GM19452 (cell line): ENCODE measurements at regions not wholly inside any gene's neighbourhood (a gene's known extent, or its start where the extent isn't known, plus 50 kb on each side); places are given as distances from the start of the nearest gene placed in this dataset.
"Not testable (repeated sequence)": the region's sequence is repeated elsewhere in the genome, so short reads cannot be mapped to it uniquely, and the experiment has no call there.

Source experiments
- ATAC-seq: cut with Tn5 transposase; IDR thresholded peaks from one replicate; pipeline ENCODE4 v1.9.1; 2021; ENCODE audit not compliant: unreplicated experiment

DNA sequence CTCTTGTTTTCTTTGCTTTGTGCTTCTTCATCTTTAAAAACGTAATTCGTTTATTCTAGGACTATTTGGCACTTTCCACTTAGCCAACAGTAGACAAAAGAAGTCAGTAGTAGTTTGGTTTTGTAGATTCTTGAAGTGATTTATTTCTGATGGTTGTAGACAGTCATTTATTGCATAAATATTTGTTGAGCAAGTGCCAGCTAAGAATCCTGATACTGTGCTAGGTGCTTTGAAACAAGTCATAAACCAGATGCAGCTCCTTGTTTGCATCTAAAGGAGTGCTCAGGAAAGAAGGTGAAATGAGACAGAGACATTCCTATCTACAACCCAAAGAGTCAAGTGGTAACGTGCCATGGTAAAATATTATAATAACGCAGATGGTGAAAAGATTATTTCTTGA lies 469.1 kb downstream of the GJA1 start:
- ATAC-seq, result no peak

DNA sequence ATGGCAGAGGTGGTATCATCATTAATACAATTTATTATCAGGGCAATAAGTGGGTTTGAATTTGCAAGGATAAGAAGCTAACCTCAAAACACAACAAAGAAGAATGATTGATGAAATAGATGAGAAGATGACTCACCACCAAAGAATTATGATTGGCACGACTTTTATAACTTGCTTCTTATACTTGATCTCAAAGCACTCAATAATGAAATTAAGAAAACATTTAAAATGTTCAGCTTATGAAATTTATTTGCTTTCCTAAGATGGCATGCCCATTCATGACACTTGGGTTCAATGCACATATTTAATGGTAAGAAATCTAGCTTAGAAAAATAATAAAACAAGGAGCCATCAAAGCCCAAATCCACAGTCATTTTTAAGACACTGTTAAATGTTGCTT lies 477.5 kb downstream of the GJA1 start:
- no peak for ATAC-seq

- no peak for ATAC-seq
Observed at GRCh38 chr6:121917263-121917829, 481.9 kb downstream of the GJA1 start.

DNA sequence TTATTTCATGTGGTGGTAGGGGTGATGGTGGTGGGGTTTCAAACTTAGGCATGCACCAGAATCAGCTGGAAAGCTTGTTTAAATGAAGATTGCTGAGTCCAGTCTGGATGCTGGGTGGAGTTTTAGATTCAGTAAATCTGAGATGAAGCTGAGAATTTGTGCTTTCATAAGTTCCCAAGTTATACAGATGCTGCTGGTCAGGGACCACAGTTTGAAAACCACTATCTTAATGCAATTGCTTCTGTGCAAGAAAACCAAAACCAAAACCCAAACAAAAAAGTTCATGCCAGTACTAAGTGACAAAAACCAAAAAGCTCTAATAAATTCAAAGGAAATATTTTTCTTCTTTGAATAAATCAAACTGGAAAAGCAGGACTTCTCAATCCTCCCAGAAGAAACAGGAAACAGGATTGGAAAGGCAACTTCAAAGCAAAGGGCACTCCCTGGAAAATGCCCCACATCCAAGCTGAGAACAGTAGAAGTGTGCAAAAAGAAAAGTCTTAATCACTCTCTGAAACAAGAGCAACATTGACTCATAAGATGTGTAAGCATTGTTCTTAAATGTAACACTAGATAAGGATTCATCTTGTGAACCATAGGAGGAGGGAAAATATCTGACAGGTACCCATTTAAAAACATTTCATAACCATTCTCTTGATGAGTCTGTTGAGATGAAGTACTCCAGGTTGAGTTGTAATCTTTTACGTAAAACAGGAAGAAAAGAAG lies 481.5 kb upstream of the HSF2 start:
- no peak for ATAC-seq

GRCh38 chr6:121920616-121921015 lies 478.8 kb upstream of the HSF2 start:
- no peak for ATAC-seq

DNA sequence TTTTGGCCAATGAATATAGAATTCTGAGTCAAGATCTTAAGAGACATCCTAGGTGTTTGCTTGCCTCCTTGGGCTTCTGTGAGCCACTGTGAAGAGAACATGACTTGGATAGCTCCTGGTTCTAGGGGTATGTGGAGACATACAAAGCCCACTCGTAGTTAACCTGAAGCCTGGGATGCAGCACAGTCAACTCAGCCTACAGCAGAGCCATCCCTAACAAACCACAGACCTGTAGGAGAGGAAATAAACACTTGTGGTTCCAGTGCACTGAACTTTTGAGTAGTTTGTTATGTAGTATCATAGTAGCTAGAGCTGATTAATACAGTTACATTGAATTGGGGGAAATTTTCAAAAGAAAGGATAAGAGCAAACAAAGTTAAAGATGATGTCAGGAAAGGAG lies 474.4 kb upstream of the HSF2 start:
- no peak for ATAC-seq

DNA sequence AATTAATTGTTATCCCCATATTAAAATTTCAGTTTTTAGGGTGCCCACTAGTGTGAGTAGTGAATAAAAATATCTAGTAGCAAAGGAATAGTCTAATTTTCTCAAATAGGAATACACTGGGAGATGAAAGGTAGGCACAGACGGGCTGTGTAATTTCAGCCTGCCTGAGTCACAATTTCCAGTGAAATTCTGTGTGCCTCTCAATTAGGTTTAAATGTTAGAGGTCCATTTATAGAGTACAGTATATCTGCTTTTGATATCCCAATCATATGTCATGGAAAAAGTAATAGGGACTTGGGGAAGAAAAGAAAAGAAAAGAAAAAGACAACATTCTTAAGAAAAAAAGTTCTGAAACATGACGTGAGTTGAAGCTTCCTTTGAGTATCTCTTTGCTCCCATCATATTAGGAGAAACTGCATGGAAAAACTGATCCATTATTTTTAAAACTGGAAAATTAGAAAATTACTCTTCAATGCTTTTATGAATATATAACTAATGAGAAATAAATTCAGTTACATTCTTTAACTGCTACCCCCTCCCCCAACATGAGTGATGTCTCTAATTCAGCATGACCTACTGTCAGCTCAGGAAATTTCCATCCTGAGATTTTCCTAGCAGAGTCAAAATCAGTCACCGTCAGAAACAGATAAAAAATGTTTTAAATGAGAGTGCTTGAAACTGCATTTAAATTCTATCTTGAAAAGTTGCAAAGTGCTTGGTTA lies 473.8 kb upstream of the HSF2 start:
- ATAC-seq, result no peak

DNA sequence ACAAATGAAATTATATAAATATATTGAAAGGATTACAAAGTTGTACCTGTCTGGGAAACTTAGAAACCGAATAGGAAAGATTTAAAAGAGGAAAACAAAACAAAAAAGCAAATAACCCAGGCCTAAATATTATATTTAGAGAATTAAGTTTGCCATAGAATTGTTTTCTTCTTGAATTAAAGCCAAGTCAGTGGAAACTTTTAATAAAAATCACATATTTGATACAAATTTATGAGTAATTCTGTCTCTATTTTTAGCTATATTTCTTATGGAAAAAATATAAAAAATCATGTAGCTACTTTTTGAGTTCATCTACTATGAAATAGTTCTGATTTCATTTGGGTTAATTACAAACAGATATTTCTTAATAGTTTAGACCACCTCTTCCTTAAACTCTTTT lies 470.2 kb upstream of the HSF2 start:
- no peak for ATAC-seq

- ATAC-seq, result no peak
Observed at GRCh38 chr6:121932076-121932991, 467.1 kb upstream of the HSF2 start.

GRCh38 chr6:121934451-121934850 lies 465.0 kb upstream of the HSF2 start:
- ATAC-seq, result no peak

DNA sequence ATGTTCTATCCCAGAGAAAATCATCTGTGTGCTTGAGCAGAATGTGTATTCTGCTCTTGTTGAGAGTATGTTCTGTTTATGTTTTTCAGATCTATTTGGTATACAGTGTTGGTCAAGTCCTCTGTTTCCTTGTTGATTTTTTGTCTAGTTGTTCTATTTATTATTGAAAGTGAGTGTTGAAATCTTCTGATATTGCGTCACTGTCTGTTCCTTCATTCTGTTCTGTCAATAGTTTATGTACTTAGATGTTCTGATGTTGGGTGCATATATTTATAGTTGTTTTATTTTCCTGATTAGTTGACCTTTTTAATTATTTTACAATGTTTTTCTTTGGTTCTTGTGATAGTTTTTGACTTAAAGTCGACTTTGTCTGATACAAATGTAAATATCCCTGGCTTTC lies 458.7 kb upstream of the HSF2 start:
- ATAC-seq, result no peak

GRCh38 chr6:121944354-121944753 lies 455.1 kb upstream of the HSF2 start:
- no peak for ATAC-seq

DNA sequence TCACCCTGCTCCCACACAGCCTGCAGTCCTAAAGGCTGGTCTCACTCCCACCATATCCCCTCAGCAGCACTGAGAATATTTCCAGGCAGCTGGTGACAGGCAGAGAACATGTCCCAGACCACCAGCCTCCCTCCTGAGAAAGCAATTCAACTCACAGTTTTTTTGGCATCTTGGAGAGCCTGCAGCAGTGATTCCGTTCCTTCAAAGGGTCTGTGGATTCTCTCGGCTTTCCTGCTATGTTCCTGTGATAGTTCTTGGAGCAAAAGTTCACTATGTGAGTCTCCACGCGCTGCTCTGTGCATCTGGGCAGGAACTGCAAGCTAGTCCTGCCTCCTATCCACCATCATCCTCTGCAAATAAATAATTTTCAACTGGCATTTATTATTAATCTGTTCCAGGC lies 448.3 kb upstream of the HSF2 start:
- no peak for ATAC-seq

DNA sequence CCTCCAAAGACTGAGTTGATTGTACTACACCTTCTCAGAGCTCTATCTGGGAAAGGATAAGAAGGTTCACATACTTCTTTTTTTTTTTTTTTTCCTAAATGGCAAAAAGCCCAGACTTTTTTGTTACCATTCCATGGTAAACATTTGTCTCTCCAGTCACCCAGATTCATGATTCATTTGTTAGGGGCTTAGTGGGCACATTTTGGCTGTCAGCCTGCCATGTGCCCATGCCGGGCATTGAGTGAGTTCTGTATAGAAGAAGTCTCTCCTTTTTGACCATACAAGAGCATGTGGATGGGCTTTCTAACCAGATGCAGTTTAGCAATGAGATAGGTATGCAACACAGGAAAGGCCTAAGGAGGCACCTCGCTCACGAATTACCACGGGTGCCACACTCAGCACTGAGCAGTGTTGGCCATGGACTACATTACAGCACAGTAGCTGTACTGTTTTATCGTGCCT lies 447.5 kb upstream of the HSF2 start:
- no peak for ATAC-seq

DNA sequence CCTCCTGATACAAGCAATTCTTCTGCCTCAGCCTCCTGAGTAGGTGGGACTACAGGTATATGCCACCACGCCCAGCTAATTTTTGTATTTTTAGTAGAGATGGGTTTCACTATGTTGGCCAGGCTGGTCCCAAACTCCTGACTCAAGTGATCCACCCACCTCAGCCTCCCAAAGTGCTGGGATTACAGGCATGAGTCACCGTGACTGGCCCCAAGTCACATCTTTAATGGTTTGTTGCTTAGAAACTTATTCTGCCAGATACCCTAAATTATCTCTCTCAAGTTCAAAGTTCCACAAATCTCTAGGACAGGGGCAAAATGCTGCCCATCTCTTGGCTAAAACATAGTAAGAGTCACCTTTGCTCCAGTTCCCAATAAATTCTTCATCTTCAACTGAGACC lies 444.1 kb upstream of the HSF2 start:
- not testable (repeated sequence) for ATAC-seq

- ATAC-seq, result no peak
Observed at GRCh38 chr6:121956782-121957181, 442.7 kb upstream of the HSF2 start.

DNA sequence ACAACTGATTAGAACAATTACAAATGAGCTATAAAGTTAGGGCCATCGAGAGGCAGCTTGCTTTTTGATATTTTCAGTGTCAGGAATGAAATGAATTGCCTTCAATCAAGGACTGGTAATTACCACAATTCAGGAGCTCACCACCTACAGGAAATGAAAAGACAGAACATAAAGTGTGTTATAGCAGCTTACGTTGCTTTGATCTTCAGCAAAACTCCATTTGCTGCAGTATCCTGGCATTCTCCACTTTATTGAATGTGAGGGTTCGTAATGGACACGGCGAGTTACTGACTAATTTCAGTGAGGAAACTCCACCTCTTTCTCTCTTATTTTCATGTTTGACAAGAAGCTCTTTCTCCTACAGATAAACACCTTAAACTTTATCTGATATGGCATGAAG lies 440.0 kb upstream of the HSF2 start:
- ATAC-seq, result no peak

DNA sequence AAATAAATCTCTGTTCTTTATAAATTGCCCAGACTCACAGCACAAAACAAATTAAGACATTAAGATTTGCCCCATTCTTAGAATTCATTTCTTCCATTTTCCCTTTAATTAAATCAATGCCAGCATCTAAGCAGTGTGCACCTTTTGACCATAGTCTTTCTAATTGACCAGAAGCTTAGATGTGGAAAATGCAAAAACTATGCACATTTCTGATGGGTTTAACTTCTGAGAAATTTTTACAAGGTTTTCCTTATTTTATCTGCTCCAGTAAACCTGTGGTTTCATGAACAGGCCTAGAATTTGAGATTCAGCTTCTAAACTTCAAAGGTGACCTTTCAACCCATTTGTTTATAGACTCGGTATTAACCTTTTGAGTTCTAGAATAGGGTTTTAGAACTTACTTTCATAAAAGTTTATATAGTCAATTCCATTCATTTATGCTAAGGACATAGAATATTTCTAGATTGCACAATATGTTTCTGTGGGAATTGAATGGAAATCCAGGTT lies 437.8 kb upstream of the HSF2 start:
- ATAC-seq, result no peak

DNA sequence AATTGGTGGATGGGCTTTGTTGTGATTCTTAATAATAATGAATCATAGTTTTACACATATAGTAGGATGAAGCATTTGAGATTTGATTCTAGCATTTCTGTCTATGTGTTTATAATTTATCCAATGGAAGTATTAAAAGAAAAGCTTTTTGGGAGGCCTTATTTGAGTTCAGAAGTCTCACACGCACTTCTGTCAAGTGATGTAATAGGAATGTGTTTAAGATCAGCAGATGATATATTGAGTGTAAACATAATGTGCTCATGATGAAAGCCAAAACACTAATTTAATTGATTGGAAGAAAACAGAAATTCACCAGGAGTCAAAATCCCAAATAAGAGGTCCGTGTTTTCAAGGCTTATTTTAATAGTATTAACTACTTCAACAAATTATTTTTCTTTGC lies 435.6 kb upstream of the HSF2 start:
- ATAC-seq, result no peak

- no peak for ATAC-seq
Observed at GRCh38 chr6:121965739-121966138, 433.7 kb upstream of the HSF2 start.

DNA sequence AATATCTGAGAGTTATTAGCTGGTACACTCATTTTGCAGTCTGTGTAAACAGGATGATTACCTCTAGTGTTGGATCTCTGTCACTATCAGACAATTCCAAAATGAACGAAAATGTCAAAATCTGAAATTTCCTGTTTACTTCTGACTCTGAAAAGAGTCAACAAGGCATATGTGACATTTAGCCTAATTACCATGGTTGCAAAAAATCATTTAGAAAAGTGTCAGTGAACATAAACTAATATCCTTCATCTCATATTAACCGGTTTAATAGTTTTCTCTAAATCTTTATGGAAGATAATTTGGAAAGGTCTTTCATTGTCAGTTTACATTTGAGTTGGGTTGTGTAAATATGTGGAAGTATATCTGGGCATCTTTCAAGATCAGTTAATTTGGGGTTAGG lies 431.8 kb upstream of the HSF2 start:
- no peak for ATAC-seq
